H1 (cell line): ENCODE measurements at regions not wholly inside any gene's neighbourhood (a gene's known extent, or its start where the extent isn't known, plus 50 kb on each side); places are given as distances from the start of the nearest gene placed in this dataset.

Experiments
- CTCF ChIA-PET: fragments of 300-600 bp; sonication (Branson Sonifier 250); formaldehyde crosslinking; loops from one replicate; lab custom pipeline; 2021; ENCODE audit not compliant: partially characterized antibody; lab: Charles Lee
- POLR2A ChIA-PET: fragments of 300-600 bp; sonication (Branson Sonifier 250); formaldehyde crosslinking; loops from one replicate; lab custom pipeline; 2021; ENCODE audit warnings: inconsistent platforms; ENCODE audit not compliant: partially characterized antibody; lab: Charles Lee
- DNase-seq, 2 experiments: peaks; one replicate each; pipeline versions ENCODE4 v3.0.0 to v3.0.0-alpha.2; 2010 to 2022; ENCODE audit warnings: low spot score in 2 of 2, low read depth in 1 of 2, mixed read lengths in 1 of 2
- FAIRE-seq: peaks from 2 replicates; lab custom pipeline; 2011; peaks lifted over from hg19 to GRCh38; lab: Jason Lieb, UNC
- H2AFZ ChIP-seq: 2 replicates; pipeline ENCODE4 v1.8.1; 2012; ENCODE audit warnings: low read length, inconsistent platforms
- H2AK5ac ChIP-seq: 2 replicates; pipeline ENCODE4 v1.6.1; 2013; ENCODE audit warnings: low read depth, low read length
- H2BK120ac ChIP-seq: replicated peaks from 2 replicates; pipeline ENCODE3; 2013; ENCODE audit warnings: low read depth, low read length, inconsistent platforms
- H2BK12ac ChIP-seq: 2 replicates; pipeline ENCODE4 v1.6.1; 2013; ENCODE audit warnings: low read depth, low read length
- H2BK15ac ChIP-seq: 2 replicates; pipeline ENCODE4 v1.6.1; 2013; ENCODE audit warnings: low read length
- H2BK20ac ChIP-seq: 2 replicates; pipeline ENCODE4 v1.6.1; 2013; ENCODE audit warnings: low read length
- H2BK5ac ChIP-seq: 2 replicates; pipeline ENCODE4 v1.6.1; 2013; ENCODE audit warnings: low read depth, low read length
- H3K14ac ChIP-seq: 2 replicates; pipeline ENCODE4 v1.6.1; 2013; ENCODE audit warnings: inconsistent platforms; ENCODE audit not compliant: insufficient read length
- H3K18ac ChIP-seq: 2 replicates; pipeline ENCODE4 v1.6.1; 2013; ENCODE audit warnings: low read length; ENCODE audit errors: extremely low read depth
- H3K23ac ChIP-seq: 2 replicates; pipeline ENCODE4 v1.6.1; 2013; ENCODE audit warnings: inconsistent platforms; ENCODE audit not compliant: insufficient read length
- H3K23me2 ChIP-seq: 2 replicates; pipeline ENCODE4 v1.6.1; 2013; ENCODE audit warnings: low read depth, low read length
- H3K27ac ChIP-seq: 2 replicates; pipeline ENCODE4 v1.6.1; 2011; ENCODE audit warnings: low read depth, low read length, inconsistent platforms
- H3K27me3 ChIP-seq, 4 experiments: replicated peaks in 1 of 4; 1 replicate in 1 of 4; 2 replicates in 3 of 4; pipeline versions ENCODE4 v1.6.1 to v1.8.1; 2011 to 2013; ENCODE audit warnings: low read length in 3 of 4, mild to moderate bottlenecking in 3 of 4, inconsistent platforms in 2 of 4, mixed read lengths in 2 of 4, moderate library complexity in 1 of 4; ENCODE audit not compliant: control insufficient read depth in 3 of 4, insufficient read depth in 3 of 4; ENCODE audit errors: extremely low read depth in 1 of 4
- H3K36me3 ChIP-seq, 4 experiments: 2 replicates each; pipeline versions ENCODE4 v1.6.1 to v1.8.1; 2011 to 2013; ENCODE audit warnings: mild to moderate bottlenecking in 4 of 4, low read length in 3 of 4, moderate library complexity in 2 of 4, control low read depth in 1 of 4, inconsistent platforms in 1 of 4; ENCODE audit not compliant: insufficient read depth in 4 of 4, control insufficient read depth in 2 of 4
- H3K4ac ChIP-seq: replicated peaks from 2 replicates; pipeline ENCODE3; 2013; ENCODE audit warnings: low read length, low read depth, mixed read lengths, inconsistent platforms; ENCODE audit not compliant: insufficient read length
- H3K4me1 ChIP-seq, 4 experiments: replicated peaks in 1 of 4; 1 replicate in 1 of 4; 2 replicates in 3 of 4; pipeline versions ENCODE4 v1.6.1 to v1.8.1; 2011 to 2013; ENCODE audit warnings: low read length in 3 of 4, inconsistent platforms in 2 of 4, mixed read lengths in 1 of 4; ENCODE audit not compliant: insufficient read depth in 4 of 4, control insufficient read depth in 3 of 4
- H3K4me2 ChIP-seq, 2 experiments: 2 replicates each; pipeline versions ENCODE4 v1.6.1 to v1.8.1; 2011 to 2013; ENCODE audit warnings: low read depth in 2 of 2, low read length in 2 of 2, control low read depth in 1 of 2, inconsistent platforms in 1 of 2, mild to moderate bottlenecking in 1 of 2; ENCODE audit not compliant: insufficient read depth in 1 of 2
- H3K4me3 ChIP-seq, 4 experiments: fragments of 200-600, 300-600 bp in 1 of 4; sonication (generic), shearing (Covaris generic), sonication (Bioruptor Twin) in 1 of 4; 2 replicates each; pipeline versions ENCODE4 v1.5.1 to v1.8.1; 2011 to 2016; ENCODE audit warnings: low read length in 4 of 4, low read depth in 3 of 4, control low read depth in 2 of 4, inconsistent platforms in 2 of 4, mild to moderate bottlenecking in 2 of 4, mixed read lengths in 1 of 4, moderate library complexity in 1 of 4; ENCODE audit not compliant: insufficient read depth in 2 of 4; ENCODE audit errors: extremely low read depth in 1 of 4
- H3K56ac ChIP-seq: replicated peaks from 2 replicates; pipeline ENCODE3; 2013; ENCODE audit warnings: low read depth, mild to moderate bottlenecking, mixed read lengths, low read length, inconsistent platforms; ENCODE audit not compliant: insufficient read length
- H3K79me1 ChIP-seq: 2 replicates; pipeline ENCODE4 v1.6.1; 2013; ENCODE audit warnings: low read depth, low read length, control low read depth
- H3K79me2 ChIP-seq, 2 experiments: 2 replicates each; pipeline versions ENCODE4 v1.6.1 to v1.8.1; 2012 to 2013; ENCODE audit warnings: low read length in 2 of 2, mild to moderate bottlenecking in 2 of 2, inconsistent platforms in 1 of 2; ENCODE audit not compliant: insufficient read depth in 2 of 2, control insufficient read depth in 1 of 2
- H3K9ac ChIP-seq, 4 experiments: replicated peaks in 1 of 4; 1 replicate in 1 of 4; 2 replicates in 3 of 4; pipeline versions ENCODE4 v1.6.1 to v1.8.1; 2011 to 2013; ENCODE audit warnings: low read depth in 3 of 4, low read length in 3 of 4, control low read depth in 2 of 4, mild to moderate bottlenecking in 2 of 4, moderate library complexity in 2 of 4, inconsistent platforms in 1 of 4; ENCODE audit errors: extremely low read depth in 1 of 4
- H3K9me3 ChIP-seq, 2 experiments: 2 replicates each; pipeline versions ENCODE4 v1.6.1 to v1.8.1; 2012 to 2013; ENCODE audit warnings: mild to moderate bottlenecking in 2 of 2, moderate library complexity in 2 of 2, control low read depth in 1 of 2, inconsistent platforms in 1 of 2, low read depth in 1 of 2, low read length in 1 of 2, mixed read lengths in 1 of 2; ENCODE audit not compliant: insufficient read depth in 2 of 2
- H4K20me1 ChIP-seq, 2 experiments: replicated peaks in 1 of 2; 2 replicates each; pipeline versions ENCODE3 to v1.8.1; 2011 to 2013; ENCODE audit warnings: inconsistent platforms in 2 of 2, low read length in 2 of 2, mild to moderate bottlenecking in 1 of 2; ENCODE audit not compliant: insufficient read depth in 2 of 2, control insufficient read depth in 1 of 2
- H4K5ac ChIP-seq: 2 replicates; pipeline ENCODE4 v1.6.1; 2013; ENCODE audit warnings: low read length, low read depth, mixed read lengths, inconsistent platforms; ENCODE audit not compliant: insufficient read length
- H4K8ac ChIP-seq: 2 replicates; pipeline ENCODE4 v1.8.0; 2013; ENCODE audit warnings: mild to moderate bottlenecking, moderate library complexity, low read length, inconsistent platforms; ENCODE audit not compliant: insufficient read depth; ENCODE audit errors: extremely low read depth
- H4K91ac ChIP-seq: replicated peaks from 2 replicates; pipeline ENCODE3; 2013; ENCODE audit warnings: low read length, mixed read lengths, inconsistent platforms; ENCODE audit not compliant: insufficient read length
- CTCF ChIP-seq, 3 experiments: IDR thresholded peaks; 1 replicate in 2 of 3; 2 replicates in 1 of 3; pipeline versions ENCODE4 v1.5.1 to v1.6.1; 2011; ENCODE audit warnings: low read length in 3 of 3, mild to moderate bottlenecking in 3 of 3, inconsistent platforms in 2 of 3, low read depth in 1 of 3, moderate library complexity in 1 of 3; ENCODE audit not compliant: insufficient read depth in 1 of 3; ENCODE audit errors: control extremely low read depth in 1 of 3
- WGBS, 2 experiments: shearing (Covaris generic) in 1 of 2; methylation state at CpG; one replicate each; pipeline versions ENCODE4 v1.1.6 to v1.1.7; 2013 to 2015; ENCODE audit warnings: low lambda C conversion rate in 2 of 2, mixed read lengths in 2 of 2, inconsistent platforms in 1 of 2, low coverage in 1 of 2, missing lambda C conversion rate in 1 of 2; ENCODE audit not compliant: insufficient replicate concordance in 2 of 2, insufficient coverage in 1 of 2, insufficient read length in 1 of 2; ENCODE audit errors: extremely low coverage in 1 of 2, missing lambda C conversion rate in 1 of 2; 5-methylcytosine and 5-hydroxymethylcytosine counted together

DNA sequence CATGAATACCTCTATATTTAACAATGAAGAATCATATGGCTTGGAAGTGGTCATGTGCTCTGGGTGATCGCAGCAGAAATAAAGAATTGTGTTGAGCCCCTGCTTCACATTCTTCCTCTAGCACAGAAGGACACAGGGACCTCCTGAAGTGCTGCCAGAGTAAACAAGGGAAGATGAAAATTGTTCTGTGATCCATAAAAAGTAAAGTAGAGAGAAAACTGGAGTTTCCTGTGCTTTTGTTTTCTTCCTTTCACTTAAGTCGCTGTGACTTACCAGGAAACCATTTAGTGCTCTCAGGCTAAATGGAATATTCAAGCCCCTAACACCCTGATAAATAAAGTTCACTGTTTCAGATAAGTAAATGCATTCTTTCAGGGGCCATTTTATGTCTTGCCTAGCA, 1173.6 kb upstream of the CHAC2 start:
- no peak overlapping the region for H2BK15ac ChIP-seq
- H4K91ac ChIP-seq: no peak overlapping the region
- no peaks in the 10 kb centered on the region for H4K20me1 ChIP-seq
- H4K5ac ChIP-seq: no peak overlapping the region
- ChIA-PET POLR2A (no interaction called here), CTCF (no interaction called here)
- no peaks in the 10 kb centered on the region for H3K79me1 ChIP-seq
- H2BK120ac ChIP-seq: no peak overlapping the region
- H3K79me2 ChIP-seq: no peaks in the 10 kb centered on the region
- H3K9me3 ChIP-seq: no peaks in the 10 kb centered on the region; a peak in 1 of 4 replicates
- no peak for TF ChIP-seq CTCF (IDR thresholded peaks at IDR 0.05; ENCODE audit: control extremely low read depth in 1 of 3, insufficient read depth in 1 of 3, low read depth in 1 of 3, low read length in 3 of 3)
- H3K4me1 ChIP-seq: no peaks in the 10 kb centered on the region
- no peak for FAIRE-seq
- H3K4me3 ChIP-seq: no peak overlapping the region
- H3K23me2 ChIP-seq: no peaks in the 10 kb centered on the region
- no peak overlapping the region for H2BK20ac ChIP-seq
- DNase-seq: no peak
- no peak overlapping the region for H3K56ac ChIP-seq
- H2AFZ ChIP-seq: peak overlapping the region; percentile 90
- H2AK5ac ChIP-seq: no peak overlapping the region
- H3K27me3 ChIP-seq: no peaks in the 10 kb centered on the region
- no peak overlapping the region for H3K14ac ChIP-seq
- no peak overlapping the region for H3K9ac ChIP-seq
- H2BK5ac ChIP-seq: no peak overlapping the region
- WGBS, 2 experiments: 67% methylated on average over 2 of the region's 2 CpGs; no CpG with 5 or more reads in 1 of the 2 experiments
- no peak overlapping the region for H4K8ac ChIP-seq
- H3K18ac ChIP-seq: no peak overlapping the region
- no peak overlapping the region for H3K4me2 ChIP-seq
- no peak overlapping the region for H3K27ac ChIP-seq
- H3K4ac ChIP-seq: no peak overlapping the region
- no peak overlapping the region for H2BK12ac ChIP-seq
- H3K23ac ChIP-seq: no peak overlapping the region
- no peaks in the 10 kb centered on the region for H3K36me3 ChIP-seq
